PC-3 (cell line): ENCODE measurements at regions not wholly inside any gene's neighbourhood (a gene's known extent, or its start where the extent isn't known, plus 50 kb on each side); places are given as distances from the start of the nearest gene placed in this dataset.

ENCODE experiments used
- ATAC-seq: fragments of 200-7000 bp; cut with Tn5 transposase; 2 replicates; pipeline ENCODE4 v1.9.1; 2020; ENCODE audit warnings: mild to moderate bottlenecking, moderate library complexity
- BruUV-seq: library from RNA; stranded (reverse); fragments of 400-500 nt; replicated peaks from 2 replicates; lab custom pipeline; 2021; lab: Mats Ljungman, UMichigan
- CTCF ChIA-PET: fragments of 300-600 bp; sonication (Branson Sonifier 250); formaldehyde crosslinking; loops from one replicate; lab custom pipeline; 2022; ENCODE audit warnings: antibody characterized with exemption; lab: Charles Lee
- POLR2A ChIA-PET: fragments of 300-600 bp; sonication (Branson Sonifier 250); formaldehyde crosslinking; loops from one replicate; lab custom pipeline; 2022; ENCODE audit warnings: antibody characterized with exemption; ENCODE audit not compliant: unreplicated experiment; lab: Charles Lee
- DNase-seq: peaks from one replicate; pipeline ENCODE4 v3.0.0-alpha.2; 2015
- H2AFZ ChIP-seq: fragments of 300-600 bp; sonication (generic); 2 replicates; pipeline ENCODE4 v1.6.0; 2016; ENCODE audit warnings: antibody characterized with exemption, low read length
- H3F3A ChIP-seq: fragments of 300-600 bp; sonication (generic); one replicate; pipeline ENCODE4 v1.6.0; 2017; ENCODE audit warnings: antibody characterized with exemption, low read length, control low read depth, mild to moderate bottlenecking; ENCODE audit not compliant: unreplicated experiment
- H3K27ac ChIP-seq: fragments of 300-600 bp; sonication (generic); 2 replicates; pipeline ENCODE4 v1.5.1; 2016; ENCODE audit warnings: mild to moderate bottlenecking, low read length
- H3K27me3 ChIP-seq: fragments of 300-600 bp; sonication (generic); 2 replicates; pipeline ENCODE4 v1.6.1; 2016; ENCODE audit warnings: low read length, mixed read lengths
- H3K36me3 ChIP-seq: fragments of 300-600 bp; sonication (generic); 2 replicates; pipeline ENCODE4 v1.6.1; 2016; ENCODE audit warnings: low read depth, mixed run types, low read length, mixed read lengths
- H3K4me1 ChIP-seq: fragments of 300-600 bp; sonication (generic); 2 replicates; pipeline ENCODE4 v1.5.1; 2016; ENCODE audit warnings: low read length; ENCODE audit not compliant: insufficient read depth
- H3K4me2 ChIP-seq: fragments of 300-600 bp; sonication (generic); 2 replicates; pipeline ENCODE4 v1.6.0; 2016; ENCODE audit warnings: low read length
- H3K4me3 ChIP-seq: fragments of 300-600 bp; sonication (generic); 2 replicates; pipeline ENCODE4 v1.5.1; 2016; ENCODE audit warnings: mild to moderate bottlenecking, low read length, mixed read lengths
- H3K79me2 ChIP-seq: fragments of 300-600 bp; sonication (generic); 2 replicates; pipeline ENCODE4 v1.6.1; 2017; ENCODE audit warnings: low read length, mixed read lengths
- H3K9ac ChIP-seq: fragments of 300-600 bp; sonication (generic); 2 replicates; pipeline ENCODE4 v1.6.0; 2016; ENCODE audit warnings: mild to moderate bottlenecking, low read length
- H3K9me2 ChIP-seq: fragments of 300-600 bp; sonication (generic); replicated peaks from 2 replicates; pipeline ENCODE4 v1.6.1; 2016; ENCODE audit warnings: mixed run types, low read length, mixed read lengths
- H3K9me3 ChIP-seq: fragments of 300-600 bp; sonication (generic); 2 replicates; pipeline ENCODE4 v1.6.1; 2016; ENCODE audit warnings: low read length, mixed read lengths
- H4K20me1 ChIP-seq: fragments of 300-600 bp; sonication (generic); 2 replicates; pipeline ENCODE4 v1.6.1; 2016; ENCODE audit warnings: low read length, mixed read lengths
- CTCF ChIP-seq: fragments of 300-600 bp; sonication (generic); conservative IDR thresholded peaks from 2 replicates; pipeline ENCODE4 v1.5.1; 2017; ENCODE audit warnings: antibody characterized with exemption, low read depth, mild to moderate bottlenecking, low read length
- EZH2 ChIP-seq: fragments of 300-600 bp; sonication (generic); IDR thresholded peaks from one replicate; pipeline ENCODE4 v1.6.1; 2017; ENCODE audit warnings: antibody characterized with exemption, mild to moderate bottlenecking, low read length; ENCODE audit not compliant: unreplicated experiment
- EZH2phosphoT487 ChIP-seq: fragments of 300-600 bp; sonication (generic); IDR thresholded peaks from 2 replicates; pipeline ENCODE4 v1.6.1; 2018; ENCODE audit warnings: mild to moderate bottlenecking, antibody characterized with exemption, low read length, borderline replicate concordance
- intact Hi-C: fragments of 100-400 bp; cut with micrococcal nuclease; formaldehyde crosslinking; loops from 2 replicates; pipeline ENCODE4 v1.9.0; 2023

- CTCF ChIA-PET, result no interaction called here
- POLR2A ChIA-PET, result no interaction called here
Measured at GRCh38 chr3:18279226-18279737, 145.9 kb downstream of the SATB1 start.

GRCh38 chr3:18264853-18265252 lies 160.3 kb downstream of the SATB1 start:
- Histone ChIP-seq H3K27me3 (no peaks in the 10 kb centered on the region), H4K20me1 (no peaks in the 10 kb centered on the region), H2AFZ (no peak overlapping the region), H3K9me2 (no peaks in the 10 kb centered on the region), H3K36me3 (no peaks in the 10 kb centered on the region), H3K4me2 (no peak overlapping the region), H3K4me3 (no peak overlapping the region), H3K9me3 (no peaks in the 10 kb centered on the region), H3K79me2 (no peaks in the 10 kb centered on the region), H3K27ac (no peak overlapping the region), H3K9ac (no peak overlapping the region), H3F3A (no peaks in the 10 kb centered on the region), H3K4me1 (no peaks in the 10 kb centered on the region)
- TF ChIP-seq CTCF (no peak), EZH2phosphoT487 (no peak), EZH2 (no peak)
- ChIA-PET CTCF (no interaction called here), POLR2A (no interaction called here)
- intact Hi-C loops, result no loop called here
- BruUV-seq, result no TSS peak
- ATAC-seq, result no peak
- no peak for DNase-seq

More at GRCh38 chr3:18279226-18279737, 145.9 kb downstream of the SATB1 start:
- no peaks in the 10 kb centered on the region for H3F3A ChIP-seq
- no peak overlapping the region for H2AFZ ChIP-seq
- H3K9ac ChIP-seq, result no peak overlapping the region
- no peak overlapping the region for H3K4me2 ChIP-seq
- no peaks in the 10 kb centered on the region for H3K27me3 ChIP-seq
- no peak for ATAC-seq
- H3K9me3 ChIP-seq, result no peaks in the 10 kb centered on the region
- H3K4me1 ChIP-seq, result no peaks in the 10 kb centered on the region
- no peaks in the 10 kb centered on the region for H3K36me3 ChIP-seq
- H4K20me1 ChIP-seq, result no peaks in the 10 kb centered on the region
- TF ChIP-seq EZH2phosphoT487, result no peak
- no peak for TF ChIP-seq CTCF
- no peak for TF ChIP-seq EZH2
- DNase-seq, result no peak
- H3K79me2 ChIP-seq, result no peaks in the 10 kb centered on the region
- no peaks in the 10 kb centered on the region for H3K9me2 ChIP-seq
- no TSS peak for BruUV-seq
- intact Hi-C loops, result no loop called here
- no peak overlapping the region for H3K4me3 ChIP-seq
- H3K27ac ChIP-seq, result no peak overlapping the region

GRCh38 chr3:18264361-18264760 lies 160.8 kb downstream of the SATB1 start:
- Histone ChIP-seq H3K4me3 (no peak overlapping the region), H3K36me3 (no peaks in the 10 kb centered on the region), H3F3A (no peaks in the 10 kb centered on the region), H3K4me1 (no peaks in the 10 kb centered on the region), H3K79me2 (no peaks in the 10 kb centered on the region), H3K27ac (no peak overlapping the region), H3K9me2 (no peaks in the 10 kb centered on the region), H3K27me3 (no peaks in the 10 kb centered on the region), H3K9me3 (no peaks in the 10 kb centered on the region), H2AFZ (no peak overlapping the region), H4K20me1 (no peaks in the 10 kb centered on the region), H3K9ac (no peak overlapping the region), H3K4me2 (no peak overlapping the region)
- ATAC-seq, result no peak
- no peak for DNase-seq
- CTCF ChIA-PET, result no interaction called here
- BruUV-seq, result no TSS peak
- intact Hi-C loops, result no loop called here
- no peak for TF ChIP-seq EZH2phosphoT487
- no peak for TF ChIP-seq CTCF
- no peak for TF ChIP-seq EZH2
- POLR2A ChIA-PET, result no interaction called here
